LNCAP (cell line): ENCODE measurements at regions not wholly inside any gene's neighbourhood (a gene's known extent, or its start where the extent isn't known, plus 50 kb on each side); places are given as distances from the start of the nearest gene placed in this dataset.

Experiments used
- CTCF ChIP-seq: fragments of 450-650 bp; IDR thresholded peaks from 2 replicates; pipeline ENCODE4 v1.5.1; 2017; ENCODE audit warnings: mild to moderate bottlenecking

DNA sequence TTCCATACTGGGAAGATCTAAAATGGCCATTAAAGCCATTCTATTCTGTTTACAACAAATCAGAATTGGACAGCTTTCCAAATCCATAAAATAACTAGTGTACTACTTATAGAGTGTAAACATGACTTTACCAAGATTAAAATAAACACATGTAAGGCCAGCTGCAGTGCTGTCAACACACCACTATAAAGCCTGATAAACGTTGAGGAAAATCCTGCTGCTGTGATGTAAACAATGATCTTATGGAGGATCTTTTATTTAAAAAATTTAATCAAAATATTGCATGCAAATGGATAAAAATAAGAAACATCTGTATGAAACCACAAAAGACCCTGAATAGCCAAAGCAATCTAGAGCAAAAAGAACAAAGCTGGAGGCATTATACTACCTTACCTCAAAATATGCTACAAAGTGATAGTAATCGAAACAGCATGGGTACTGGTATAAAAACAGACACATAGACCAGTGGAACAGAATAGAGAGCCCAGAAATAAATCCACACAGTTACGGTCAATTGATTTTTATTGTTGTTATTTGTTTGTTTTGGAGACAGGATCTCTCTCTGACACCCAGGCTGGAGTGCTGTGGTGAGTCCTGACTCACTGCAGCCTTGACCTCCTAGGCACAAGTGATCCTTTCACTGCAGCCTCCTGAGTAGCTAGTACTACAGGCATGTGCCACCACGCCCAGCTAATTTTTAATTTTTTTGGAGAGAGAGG is 428.8 kb upstream of the C2CD4B start:
- TF ChIP-seq CTCF = no peak

GRCh38 chr15:62598217-62598616 is 433.1 kb upstream of the C2CD4B start:
- no peak for TF ChIP-seq CTCF

- no peak for TF ChIP-seq CTCF
Measured at GRCh38 chr15:62599791-62600777, 435.0 kb upstream of the C2CD4B start.

DNA sequence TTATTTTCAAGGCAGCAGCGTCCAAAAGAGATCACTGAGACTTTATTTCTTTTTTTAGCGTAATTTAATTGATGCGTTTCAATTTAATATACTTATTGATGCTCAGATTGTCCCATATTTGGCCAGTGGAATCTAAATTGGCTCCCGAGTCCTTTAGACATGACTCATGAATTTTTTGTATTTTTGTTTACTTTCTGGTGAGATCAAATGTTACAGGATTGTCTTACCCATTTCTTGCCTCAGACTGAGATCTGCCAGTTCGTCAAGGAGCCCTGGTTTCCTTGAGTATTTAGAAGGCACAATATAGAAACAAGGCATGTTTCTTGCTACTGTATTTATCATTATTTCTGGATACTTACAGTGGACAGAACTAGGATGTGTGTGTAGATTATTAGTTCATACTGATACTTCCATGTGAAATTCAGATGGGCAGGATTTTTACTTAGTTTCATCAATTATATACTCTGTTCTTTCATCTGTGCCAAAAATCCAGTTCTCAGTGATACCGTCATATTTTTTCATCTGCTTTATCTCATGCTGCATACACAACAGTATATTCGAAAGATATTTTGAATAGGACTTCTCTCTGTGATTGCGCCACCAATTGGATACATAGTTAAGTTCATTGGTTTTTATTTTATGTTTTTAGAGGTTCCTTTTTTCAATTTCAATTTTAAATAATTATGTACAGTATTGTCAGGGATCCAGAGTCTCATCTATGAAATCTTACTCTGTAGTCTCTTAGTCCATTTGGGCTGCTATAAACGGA is 436.9 kb upstream of the C2CD4B start:
- TF ChIP-seq CTCF = 0 out of 2 replicates have a peak, but pooled peaks have one; percentile 9

DNA sequence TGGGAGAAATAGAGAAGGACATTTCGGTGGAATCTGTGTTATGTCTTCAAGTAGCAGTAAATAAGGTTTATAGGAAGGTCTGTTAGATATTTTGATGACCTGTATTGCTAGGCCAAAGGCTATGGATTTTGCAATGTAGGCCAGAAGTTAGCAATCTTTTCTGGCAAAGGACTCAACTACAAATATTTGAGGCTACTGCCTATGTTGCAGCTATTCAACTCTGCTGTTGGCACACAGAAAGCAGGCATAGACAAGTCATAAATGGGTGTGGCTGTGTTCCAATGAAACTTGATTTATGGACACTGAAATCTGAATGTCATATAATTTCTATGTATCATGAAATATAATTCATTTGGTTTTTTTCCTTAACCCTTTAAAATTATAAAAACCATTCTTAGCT is 438.7 kb upstream of the C2CD4B start:
- TF ChIP-seq CTCF = no peak

DNA sequence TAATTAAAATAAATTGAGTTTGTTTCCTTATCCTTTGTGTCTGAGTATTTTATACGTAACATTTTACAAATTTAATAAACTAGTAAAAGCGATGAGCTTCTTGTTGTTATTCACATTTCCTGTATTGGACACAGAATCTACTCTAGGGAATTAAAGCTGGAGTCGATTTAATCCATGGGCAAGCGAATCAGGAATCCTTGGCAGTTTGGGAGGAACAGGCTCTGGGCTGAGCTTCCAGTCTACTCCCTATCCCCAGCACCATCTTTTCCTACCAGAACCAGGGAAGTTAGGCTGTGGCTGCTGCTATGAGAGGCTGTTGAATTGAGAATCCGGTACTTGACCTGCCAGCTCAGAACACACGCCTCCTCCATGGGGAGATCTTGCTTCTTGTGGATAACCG is 437.3 kb upstream of the TPM1 start:
- no peak for TF ChIP-seq CTCF
